Endothelial cell of umbilical vein (primary cell): ENCODE measurements at regions not wholly inside any gene's neighbourhood (a gene's known extent, or its start where the extent isn't known, plus 50 kb on each side); places are given as distances from the start of the nearest gene placed in this dataset.
A peak's percentile ranks its signal among the peaks of the same experiment; 100 is the strongest.

Source experiments
- BruUV-seq: library from RNA; stranded (reverse); fragments of 400-500 nt; replicated peaks from 2 replicates; lab custom pipeline; 2021; lab: Mats Ljungman, UMichigan
- CTCF ChIA-PET: fragments of 300-600, 350-600 bp; sonication (Branson Sonifier 250); formaldehyde crosslinking; loops from one replicate; lab custom pipeline; 2021; ENCODE audit warnings: antibody characterized with exemption, inconsistent platforms; lab: Charles Lee
- POLR2A ChIA-PET: fragments of 300-600, 350-600 bp; sonication (Branson Sonifier 250); formaldehyde crosslinking; loops from one replicate; lab custom pipeline; 2021; ENCODE audit warnings: antibody characterized with exemption, inconsistent platforms; lab: Charles Lee
- DNase-seq: peaks from one replicate; pipeline ENCODE4 v3.0.0-alpha.2; 2011; ENCODE audit warnings: low read depth, low spot score
- FAIRE-seq: peaks from 2 replicates; lab custom pipeline; 2011; peaks lifted over from hg19 to GRCh38; lab: Jason Lieb, UNC
- H2AFZ ChIP-seq: 2 replicates; pipeline ENCODE4 v1.6.0; 2012; ENCODE audit warnings: low read depth, low read length, control low read depth, inconsistent platforms
- H3K27ac ChIP-seq: 2 replicates; pipeline ENCODE4 v1.5.1; 2011; ENCODE audit warnings: low read depth, mild to moderate bottlenecking, control low read depth, low read length, moderate library complexity; ENCODE audit not compliant: insufficient read depth
- H3K27me3 ChIP-seq, 2 experiments: 2 replicates each; pipeline versions ENCODE4 v1.6.0 to v1.6.1; 2011; ENCODE audit warnings: low read length in 2 of 2, mixed read lengths in 1 of 2; ENCODE audit not compliant: control insufficient read depth in 2 of 2, insufficient read depth in 2 of 2
- H3K36me3 ChIP-seq, 2 experiments: 2 replicates in 1 of 2; 3 replicates in 1 of 2; pipeline ENCODE4 v1.5.1; 2011; ENCODE audit warnings: low read length in 2 of 2, mild to moderate bottlenecking in 1 of 2, moderate library complexity in 1 of 2; ENCODE audit not compliant: control insufficient read depth in 2 of 2, insufficient read depth in 2 of 2; ENCODE audit errors: extremely low read depth in 1 of 2
- H3K4me1 ChIP-seq: 3 replicates; pipeline ENCODE4 v1.5.1; 2011; ENCODE audit warnings: mild to moderate bottlenecking, low read length; ENCODE audit not compliant: control insufficient read depth, insufficient read depth; ENCODE audit errors: extremely low read depth
- H3K4me2 ChIP-seq: 2 replicates; pipeline ENCODE4 v1.6.1; 2011; ENCODE audit warnings: low read length, control low read depth, mixed read lengths; ENCODE audit not compliant: insufficient read depth
- H3K4me3 ChIP-seq, 3 experiments: fragments of 200-600 bp in 1 of 3; sonication (generic), shearing (Covaris generic) in 1 of 3; replicated peaks in 1 of 3; 2 replicates each; pipeline ENCODE4 v1.5.1; 2011 to 2016; ENCODE audit warnings: control low read depth in 3 of 3, low read length in 3 of 3, mild to moderate bottlenecking in 2 of 3, inconsistent platforms in 1 of 3, low read depth in 1 of 3, moderate library complexity in 1 of 3; ENCODE audit not compliant: insufficient read depth in 1 of 3
- H3K79me2 ChIP-seq: 2 replicates; pipeline ENCODE4 v1.6.0; 2012; ENCODE audit warnings: low read length, inconsistent platforms; ENCODE audit not compliant: control insufficient read depth, insufficient read depth
- H3K9ac ChIP-seq: replicated peaks from 2 replicates; pipeline ENCODE3; 2011; ENCODE audit warnings: low read length, control low read depth; ENCODE audit not compliant: insufficient read depth; ENCODE audit errors: extremely low read depth
- H3K9me1 ChIP-seq: replicated peaks from 3 replicates; pipeline ENCODE4 v1.6.0; 2011; ENCODE audit warnings: mild to moderate bottlenecking, low read length; ENCODE audit not compliant: control insufficient read depth, insufficient read depth; ENCODE audit errors: extremely low read depth
- H3K9me3 ChIP-seq: replicated peaks from 2 replicates; pipeline ENCODE4 v1.5.1; 2012; ENCODE audit warnings: low read length, inconsistent platforms; ENCODE audit not compliant: control insufficient read depth, insufficient read depth
- H4K20me1 ChIP-seq: replicated peaks from 2 replicates; pipeline ENCODE3; 2011; ENCODE audit warnings: mild to moderate bottlenecking, low read length; ENCODE audit not compliant: control insufficient read depth, insufficient read depth; ENCODE audit errors: extremely low read depth
- CTCF ChIP-seq, 2 donors: IDR thresholded peaks; 1 replicate in 1 of 2; 2 replicates in 1 of 2; pipeline ENCODE4 v1.5.1; 2011; ENCODE audit warnings: low read length in 2 of 2, mild to moderate bottlenecking in 2 of 2, moderate library complexity in 2 of 2, control low read depth in 1 of 2, inconsistent platforms in 1 of 2, low read depth in 1 of 2; ENCODE audit not compliant: insufficient read depth in 1 of 2; ENCODE audit errors: extremely low read depth in 1 of 2
- EZH2 ChIP-seq: IDR thresholded peaks from 2 replicates; pipeline ENCODE4 v1.6.1; 2012; ENCODE audit warnings: borderline replicate concordance, low read depth, mild to moderate bottlenecking, moderate library complexity, low read length, inconsistent platforms; ENCODE audit not compliant: severe bottlenecking
- FOS ChIP-seq: IDR thresholded peaks from 2 replicates; pipeline ENCODE4 v1.6.1; 2011; ENCODE audit warnings: mild to moderate bottlenecking, low read length, moderate library complexity, borderline replicate concordance; ENCODE audit not compliant: insufficient read depth
- GATA2 ChIP-seq: IDR thresholded peaks from 2 replicates; pipeline ENCODE4 v1.7.0; 2011; ENCODE audit warnings: low read depth, mild to moderate bottlenecking, moderate library complexity, mixed read lengths, low read length; ENCODE audit not compliant: insufficient read length, insufficient read depth
- JUN ChIP-seq: IDR thresholded peaks from 2 replicates; pipeline ENCODE4 v1.6.1; 2011; ENCODE audit warnings: borderline replicate concordance, low read depth; ENCODE audit not compliant: insufficient read length, insufficient read depth
- MAX ChIP-seq: IDR thresholded peaks from 2 replicates; pipeline ENCODE4 v1.6.1; 2011; ENCODE audit not compliant: insufficient read depth, insufficient read length
- MYC ChIP-seq: IDR thresholded peaks from one replicate; pipeline ENCODE4 v1.6.1; 2011; ENCODE audit warnings: mild to moderate bottlenecking, low read depth, low read length
- POLR2A ChIP-seq: IDR thresholded peaks from 2 replicates; pipeline ENCODE4 v1.6.1; 2012; ENCODE audit warnings: low read depth, mild to moderate bottlenecking, control low read depth, low read length
- POLR2AphosphoS5 ChIP-seq: IDR thresholded peaks from 2 replicates; pipeline ENCODE4 v1.6.1; 2012; ENCODE audit warnings: low read depth, mild to moderate bottlenecking, control low read depth, low read length, moderate library complexity; ENCODE audit not compliant: insufficient read depth
- dilution Hi-C: fragments of 300-500 bp; cut with MboI; formaldehyde crosslinking; loops from one replicate; pipeline ENCODE4 v1.15.0; 2019; ENCODE audit warnings: low sequenced_read_pairs; ENCODE audit not compliant: extremely low pct_ligation_motif_present
- intact Hi-C: fragments of 100-400 bp; cut with micrococcal nuclease; formaldehyde crosslinking; loops from one replicate; pipeline ENCODE4 v1.10.0; 2022

- Histone ChIP-seq H4K20me1 (no peaks in the 10 kb centered on the region), H3K27me3 (no peaks in the 10 kb centered on the region), H2AFZ (no peak overlapping the region), H3K4me2 (no peak overlapping the region), H3K4me1 (peaks cover 10% of the 10 kb centered on the region), H3K9ac (no peak overlapping the region), H3K9me3 (no peaks in the 10 kb centered on the region), H3K79me2 (no peaks in the 10 kb centered on the region), H3K9me1 (no peaks in the 10 kb centered on the region), H3K36me3 (no peaks in the 10 kb centered on the region), H3K4me3 (no peak overlapping the region), H3K27ac (no peak overlapping the region)
- ChIA-PET CTCF (interaction anchor here (0.9 to 1.4 kb wide), 2 partner anchors 80 to 93 kb away, joined by 4 to 16 read pairs; no protein-coding TSS in a partner anchor), POLR2A (no interaction called here)
- intact Hi-C loops (loop anchor here (5.0 kb wide), 1 partner anchor 78 kb away; no protein-coding TSS in a partner anchor), dilution Hi-C loops (no loop called here)
- TF ChIP-seq POLR2A: no peak
- TF ChIP-seq FOS: no peak
- FAIRE-seq (peak; percentile 43), DNase-seq (no peak)
- no TSS peak for BruUV-seq
These were observed 237.7 kb upstream of the AGTR1 start for GRCh38 chr3:148459931-148460513.

GRCh38 chr3:148460686-148461085, 237.0 kb upstream of the AGTR1 start:
- intact Hi-C loops (no loop called here), dilution Hi-C loops (no loop called here)
- H3K4me1 ChIP-seq: peaks cover 13% of the 10 kb centered on the region
- no peak overlapping the region for H3K4me2 ChIP-seq
- no TSS peak for BruUV-seq
- no peak for DNase-seq
- no peaks in the 10 kb centered on the region for H4K20me1 ChIP-seq
- H3K79me2 ChIP-seq: no peaks in the 10 kb centered on the region
- no peaks in the 10 kb centered on the region for H3K27me3 ChIP-seq
- no peak for FAIRE-seq
- no peak overlapping the region for H3K9ac ChIP-seq
- ChIA-PET POLR2A (no interaction called here), CTCF (interaction anchor here (1.4 kb wide), 1 partner anchor 80 kb away, joined by 16 read pairs; no protein-coding TSS in a partner anchor)
- TF ChIP-seq CTCF (IDR thresholded peaks at IDR 0.05; ENCODE audit: extremely low read depth in 1 of 2, insufficient read depth in 1 of 2, low read depth in 1 of 2, low read length in 2 of 2) (no peak), MYC (no peak), MAX (no peak), EZH2 (no peak), POLR2A (no peak), GATA2 (no peak), FOS (no peak), POLR2AphosphoS5 (no peak), JUN (no peak)
- no peak overlapping the region for H3K4me3 ChIP-seq
- H3K9me1 ChIP-seq: no peaks in the 10 kb centered on the region
- H3K9me3 ChIP-seq: no peaks in the 10 kb centered on the region
- H3K27ac ChIP-seq: no peak overlapping the region
- H3K36me3 ChIP-seq: no peaks in the 10 kb centered on the region
- H2AFZ ChIP-seq: no peak overlapping the region
